ENCODE measurements at regions not wholly inside any gene's neighbourhood (a gene's known extent, or its start where the extent isn't known, plus 50 kb on each side); places are given as distances from the start of the nearest gene placed in this dataset.

- 81% methylated on average over 13 of the region's 13 CpGs for WGBS (ENCODE audit: low lambda C conversion rate, missing lambda C conversion rate)
- H3K9me2 ChIP-seq (replicated peaks; ENCODE audit: insufficient read depth), result no peaks in the 10 kb centered on the region
- no peaks in the 10 kb centered on the region for H3K36me3 ChIP-seq (replicated peaks; ENCODE audit: insufficient read depth, low read depth)
- no peaks in the 10 kb centered on the region for H3K27me3 ChIP-seq
- no peak for TF ChIP-seq CTCF (IDR thresholded peaks at IDR 0.05; ENCODE audit: poor library complexity)
- no peak for TF ChIP-seq EZH2 (IDR thresholded peaks at IDR 0.05; ENCODE audit: borderline replicate concordance)
- TF ChIP-seq EZH2phosphoT487 (IDR thresholded peaks at IDR 0.05; ENCODE audit: low read depth, severe bottlenecking, unreplicated experiment), result no peak
- peak overlapping the region; percentile 42 for H3K4me2 ChIP-seq
- no peaks in the 10 kb centered on the region for H3K79me2 ChIP-seq
- H3K4me3 ChIP-seq, result no peak overlapping the region
- peaks cover 50% of the 10 kb centered on the region for H3K4me1 ChIP-seq (ENCODE audit: insufficient read depth)
- H3K9me3 ChIP-seq (ENCODE audit: low read depth), result no peaks in the 10 kb centered on the region
- no peaks in the 10 kb centered on the region for H4K20me1 ChIP-seq (ENCODE audit: insufficient read depth, poor library complexity, severe bottlenecking)
- H3K27ac ChIP-seq, result peak overlapping the region; percentile 89
- no peak overlapping the region for H2AFZ ChIP-seq
- peak; percentile 81 for DNase-seq (ENCODE audit: low spot score)
Measured at GRCh38 chr7:90111-91063, 102.0 kb upstream of the FAM20C start.

- TF ChIP-seq EZH2phosphoT487 (IDR thresholded peaks at IDR 0.05; ENCODE audit: low read depth, severe bottlenecking, unreplicated experiment) (no peak), EZH2 (IDR thresholded peaks at IDR 0.05; ENCODE audit: borderline replicate concordance) (no peak), CTCF (IDR thresholded peaks at IDR 0.05; ENCODE audit: poor library complexity) (no peak)
- no peaks in the 10 kb centered on the region for H3K9me3 ChIP-seq (ENCODE audit: low read depth)
- no peaks in the 10 kb centered on the region for H3K27me3 ChIP-seq
- no peak overlapping the region for H3K4me2 ChIP-seq
- H2AFZ ChIP-seq, result no peak overlapping the region
- no peak for DNase-seq (ENCODE audit: low spot score)
- H3K27ac ChIP-seq, result peak overlapping the region; percentile 89
- H3K4me1 ChIP-seq (ENCODE audit: insufficient read depth), result peaks cover 42% of the 10 kb centered on the region
- no peaks in the 10 kb centered on the region for H4K20me1 ChIP-seq (ENCODE audit: insufficient read depth, poor library complexity, severe bottlenecking)
- WGBS (ENCODE audit: low lambda C conversion rate, missing lambda C conversion rate), result 88% methylated on average over 18 of the region's 18 CpGs
- no peaks in the 10 kb centered on the region for H3K79me2 ChIP-seq
- no peak overlapping the region for H3K4me3 ChIP-seq
- no peaks in the 10 kb centered on the region for H3K9me2 ChIP-seq (replicated peaks; ENCODE audit: insufficient read depth)
- no peaks in the 10 kb centered on the region for H3K36me3 ChIP-seq (replicated peaks; ENCODE audit: insufficient read depth, low read depth)
Measured at GRCh38 chr7:91396-92175, 100.8 kb upstream of the FAM20C start.

- H3K9me3 ChIP-seq (ENCODE audit: low read depth), result no peaks in the 10 kb centered on the region
- no peak overlapping the region for H2AFZ ChIP-seq
- H3K4me1 ChIP-seq (ENCODE audit: insufficient read depth), result peaks cover 36% of the 10 kb centered on the region
- no peaks in the 10 kb centered on the region for H3K79me2 ChIP-seq
- 56% methylated on average over 6 of the region's 6 CpGs for WGBS (ENCODE audit: low lambda C conversion rate, missing lambda C conversion rate)
- H3K9me2 ChIP-seq (replicated peaks; ENCODE audit: insufficient read depth), result no peaks in the 10 kb centered on the region
- H3K27me3 ChIP-seq, result no peaks in the 10 kb centered on the region
- no peak overlapping the region for H3K4me2 ChIP-seq
- no peak for DNase-seq (ENCODE audit: low spot score)
- H4K20me1 ChIP-seq (ENCODE audit: insufficient read depth, poor library complexity, severe bottlenecking), result no peaks in the 10 kb centered on the region
- TF ChIP-seq EZH2 (IDR thresholded peaks at IDR 0.05; ENCODE audit: borderline replicate concordance) (no peak), CTCF (IDR thresholded peaks at IDR 0.05; ENCODE audit: poor library complexity) (no peak)
- no peak overlapping the region for H3K27ac ChIP-seq
- no peaks in the 10 kb centered on the region for H3K36me3 ChIP-seq (replicated peaks; ENCODE audit: insufficient read depth, low read depth)
- H3K4me3 ChIP-seq, result no peak overlapping the region
Measured at GRCh38 chr7:92231-92674, 100.1 kb upstream of the FAM20C start.

Measured in hepatocyte (in vitro differentiated cells).